ENCODE measurements at regions not wholly inside any gene's neighbourhood (a gene's known extent, or its start where the extent isn't known, plus 50 kb on each side); places are given as distances from the start of the nearest gene placed in this dataset.

DNA sequence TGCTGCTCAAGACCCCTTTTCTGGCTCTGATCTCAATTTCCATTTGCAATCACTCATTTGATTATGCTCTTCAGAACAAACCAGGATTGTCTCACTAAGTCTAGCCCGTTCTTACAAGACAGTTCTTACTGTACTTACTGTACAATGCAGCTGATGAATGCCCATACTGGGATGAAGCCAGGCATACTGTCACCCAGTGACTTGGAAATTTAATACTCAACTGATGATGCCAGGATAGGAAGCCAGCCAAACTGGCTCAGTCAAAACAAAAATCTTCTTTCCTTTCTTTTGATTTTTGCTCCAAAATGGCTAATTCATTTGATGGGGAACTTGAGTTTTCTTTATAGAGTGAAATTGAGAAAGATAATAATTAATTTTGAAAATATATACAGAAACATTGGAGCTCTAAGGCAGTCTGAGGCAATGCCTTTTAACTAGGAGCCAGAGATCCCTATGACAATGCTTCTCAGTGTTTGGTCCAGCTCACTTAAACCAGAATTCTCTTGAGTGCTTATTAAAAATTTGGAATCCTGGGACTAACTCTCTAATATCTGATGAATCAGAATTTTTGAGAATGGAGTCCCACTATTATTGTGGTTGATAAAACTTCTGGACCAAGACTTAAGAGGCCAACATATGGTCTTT lies 265.6 kb upstream of the THBS1 start:
- no peak for DNase-seq
- Histone ChIP-seq H3K4me1 (ENCODE audit: control insufficient read depth in 1 of 2, insufficient read depth in 2 of 2, low read length in 2 of 2) (peaks cover 6 to 20% of the 10 kb centered on the region in 2 donors), H3K27me3 (ENCODE audit: control insufficient read depth in 2 of 2, insufficient read depth in 2 of 2, low read length in 2 of 2) (no peaks in the 10 kb centered on the region), H2AFZ (ENCODE audit: insufficient read depth, low read depth, low read length, poor library complexity, severe bottlenecking) (no peak overlapping the region), H3K4me2 (replicated peaks; ENCODE audit: extremely low read depth, low read length, poor library complexity, severe bottlenecking) (no peak overlapping the region), H4K20me1 (ENCODE audit: insufficient read depth, low read length) (no peaks in the 10 kb centered on the region), H3K36me3 (replicated peaks in 1 of 2; ENCODE audit: control insufficient read depth in 1 of 2, insufficient read depth in 2 of 2, low read length in 2 of 2) (no peaks in the 10 kb centered on the region), H3K4me3 (replicated peaks in 1 of 3; ENCODE audit: low read depth in 2 of 3, low read length in 3 of 3) (no peak overlapping the region), H3K27ac (ENCODE audit: low read depth in 1 of 2, low read length in 2 of 2) (no peak overlapping the region), H3K9ac (ENCODE audit: insufficient read depth, low read length, poor library complexity, severe bottlenecking) (no peak overlapping the region), H3K9me3 (replicated peaks in 1 of 2; ENCODE audit: control insufficient read depth in 1 of 2, insufficient read depth in 1 of 2, low read length in 2 of 2) (peaks cover 5 to 8% of the 10 kb centered on the region in 2 donors), H3K79me2 (ENCODE audit: insufficient read depth, low read length) (no peaks in the 10 kb centered on the region)
- peaks cover 3 to 6% of the 10 kb centered on the region in 2 donors for H3K36me3 Mint-ChIP-seq
- H3K4me3 Mint-ChIP-seq = peak overlapping the region in 1 of 2 donors; percentile 53
- intact Hi-C loops (cut with micrococcal nuclease) = no loop called here
- H3K4me1 Mint-ChIP-seq = peaks cover 26% of the 10 kb centered on the region
- TF ChIP-seq, protein P1, sequence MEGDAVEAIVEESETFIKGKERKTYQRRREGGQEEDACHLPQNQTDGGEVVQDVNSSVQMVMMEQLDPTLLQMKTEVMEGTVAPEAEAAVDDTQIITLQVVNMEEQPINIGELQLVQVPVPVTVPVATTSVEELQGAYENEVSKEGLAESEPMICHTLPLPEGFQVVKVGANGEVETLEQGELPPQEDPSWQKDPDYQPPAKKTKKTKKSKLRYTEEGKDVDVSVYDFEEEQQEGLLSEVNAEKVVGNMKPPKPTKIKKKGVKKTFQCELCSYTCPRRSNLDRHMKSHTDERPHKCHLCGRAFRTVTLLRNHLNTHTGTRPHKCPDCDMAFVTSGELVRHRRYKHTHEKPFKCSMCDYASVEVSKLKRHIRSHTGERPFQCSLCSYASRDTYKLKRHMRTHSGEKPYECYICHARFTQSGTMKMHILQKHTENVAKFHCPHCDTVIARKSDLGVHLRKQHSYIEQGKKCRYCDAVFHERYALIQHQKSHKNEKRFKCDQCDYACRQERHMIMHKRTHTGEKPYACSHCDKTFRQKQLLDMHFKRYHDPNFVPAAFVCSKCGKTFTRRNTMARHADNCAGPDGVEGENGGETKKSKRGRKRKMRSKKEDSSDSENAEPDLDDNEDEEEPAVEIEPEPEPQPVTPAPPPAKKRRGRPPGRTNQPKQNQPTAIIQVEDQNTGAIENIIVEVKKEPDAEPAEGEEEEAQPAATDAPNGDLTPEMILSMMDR (IDR thresholded peaks at IDR 0.05) = no peak
- WGBS (ENCODE audit: insufficient coverage) = 100% methylated on average over 1 of the region's 1 CpG
- H3K27me3 Mint-ChIP-seq (ENCODE audit: low read depth in 3 of 3) = peaks cover 0 to 4% (median 2%) of the 10 kb centered on the region in 3 donors
- H3K27ac Mint-ChIP-seq = peak overlapping the region in 1 of 7 donors; percentile 43
- H3K9me3 Mint-ChIP-seq = peaks cover 3 to 10% (median 7%) of the 10 kb centered on the region in 7 donors

DNA sequence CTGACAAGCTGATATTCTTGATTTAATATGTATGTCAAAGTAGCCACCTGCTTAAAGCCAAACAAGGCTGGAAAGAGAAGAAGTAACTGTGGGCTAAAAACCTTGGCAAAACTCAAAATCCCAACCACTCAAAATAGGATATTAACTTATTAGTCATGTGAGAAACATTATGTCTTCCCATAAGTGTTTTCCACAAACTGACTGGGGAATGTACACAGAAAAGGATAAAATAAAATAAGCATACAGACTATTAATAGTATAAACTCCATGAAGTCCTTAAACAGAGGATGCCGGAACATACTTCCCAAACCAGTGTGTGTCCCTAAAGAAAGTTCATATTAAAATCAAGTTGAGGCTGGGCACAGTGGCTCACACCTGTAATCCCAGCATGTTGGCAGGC lies 263.7 kb upstream of the THBS1 start:
- no CpG with 5 or more reads among the region's 1 CpG for WGBS (ENCODE audit: insufficient coverage)
- intact Hi-C loops (cut with micrococcal nuclease) = no loop called here
- H3K27ac ChIP-seq (ENCODE audit: low read depth in 1 of 2, low read length in 2 of 2) = no peak overlapping the region
- TF ChIP-seq, protein P1 (IDR thresholded peaks at IDR 0.05) = no peak
- Mint-ChIP-seq H3K4me1 (peaks cover 19% of the 10 kb centered on the region), H3K4me3 (no peak overlapping the region), H3K27ac (no peak overlapping the region), H3K9me3 (peaks cover 9 to 27% (median 19%) of the 10 kb centered on the region in 7 donors), H3K27me3 (ENCODE audit: low read depth in 3 of 3) (peaks cover 0 to 4% (median 2%) of the 10 kb centered on the region in 3 donors), H3K36me3 (peaks cover 7 to 12% of the 10 kb centered on the region in 2 donors)
- no peak overlapping the region for H3K9ac ChIP-seq (ENCODE audit: insufficient read depth, low read length, poor library complexity, severe bottlenecking)
- H2AFZ ChIP-seq (ENCODE audit: insufficient read depth, low read depth, low read length, poor library complexity, severe bottlenecking) = no peak overlapping the region
- no peak overlapping the region for H3K4me3 ChIP-seq (replicated peaks in 1 of 3; ENCODE audit: low read depth in 2 of 3, low read length in 3 of 3)
- no peaks in the 10 kb centered on the region for H3K27me3 ChIP-seq (ENCODE audit: control insufficient read depth in 2 of 2, insufficient read depth in 2 of 2, low read length in 2 of 2)
- no peak overlapping the region for H3K4me2 ChIP-seq (replicated peaks; ENCODE audit: extremely low read depth, low read length, poor library complexity, severe bottlenecking)
- H3K79me2 ChIP-seq (ENCODE audit: insufficient read depth, low read length) = no peaks in the 10 kb centered on the region
- H3K4me1 ChIP-seq (ENCODE audit: control insufficient read depth in 1 of 2, insufficient read depth in 2 of 2, low read length in 2 of 2) = peaks cover 6 to 11% of the 10 kb centered on the region in 2 donors
- no peaks in the 10 kb centered on the region for H3K36me3 ChIP-seq (replicated peaks in 1 of 2; ENCODE audit: control insufficient read depth in 1 of 2, insufficient read depth in 2 of 2, low read length in 2 of 2)
- no peak for DNase-seq
- H3K9me3 ChIP-seq (replicated peaks in 1 of 2; ENCODE audit: control insufficient read depth in 1 of 2, insufficient read depth in 1 of 2, low read length in 2 of 2) = peaks cover 14 to 17% of the 10 kb centered on the region in 2 donors
- H4K20me1 ChIP-seq (ENCODE audit: insufficient read depth, low read length) = no peaks in the 10 kb centered on the region
